Gastroesophageal sphincter (tissue), 3 donors: ENCODE measurements at regions not wholly inside any gene's neighbourhood (a gene's known extent, or its start where the extent isn't known, plus 50 kb on each side); places are given as distances from the start of the nearest gene placed in this dataset.

Experiments used
- CTCF ChIP-seq, 4 experiments: fragments of 200-600 bp in 2 of 4; fragments of 450-650 bp in 2 of 4; sonication (generic) in 1 of 4; IDR thresholded peaks; one replicate each; pipeline ENCODE4 v1.5.1; 2017 to 2019; ENCODE audit warnings: antibody characterized with exemption in 4 of 4, mild to moderate bottlenecking in 2 of 4, moderate library complexity in 2 of 4
- EP300 ChIP-seq: sonication (generic); formaldehyde crosslinking; IDR thresholded peaks from one replicate; pipeline ENCODE4 v1.6.1; 2017; ENCODE audit warnings: antibody characterized with exemption, mild to moderate bottlenecking
- POLR2A ChIP-seq, 2 donors: fragments of 450-650 bp; IDR thresholded peaks; one replicate each; pipeline ENCODE4 v1.6.1; 2017; ENCODE audit warnings: antibody characterized with exemption in 2 of 2, mild to moderate bottlenecking in 2 of 2, moderate library complexity in 1 of 2
- POLR2AphosphoS5 ChIP-seq: sonication (generic); formaldehyde crosslinking; IDR thresholded peaks from one replicate; pipeline ENCODE4 v1.6.1; 2017; ENCODE audit warnings: antibody characterized with exemption

- TF ChIP-seq CTCF (IDR thresholded peaks at IDR 0.05), result no peak
- TF ChIP-seq POLR2AphosphoS5, result no peak
- no peak for TF ChIP-seq EP300
- TF ChIP-seq POLR2A (IDR thresholded peaks at IDR 0.05), result no peak
Observed at GRCh38 chr4:155140889-155141288, 67.5 kb upstream of the NPY2R start.
